SIG-M5 (cell line): ENCODE measurements at regions not wholly inside any gene's neighbourhood (a gene's known extent, or its start where the extent isn't known, plus 50 kb on each side); places are given as distances from the start of the nearest gene placed in this dataset.

Experiments
- DNase-seq: peaks from one replicate; lab custom pipeline; 2025; lab: John Stamatoyannopoulos, UW

GRCh38 chr4:161003418-161004057, 1160.3 kb downstream of the FSTL5 start:
- no peak for DNase-seq

- no peak for DNase-seq
These were observed 1158.1 kb downstream of the FSTL5 start for GRCh38 chr4:161005746-161006145.

GRCh38 chr4:161008527-161008926, 1155.3 kb downstream of the FSTL5 start:
- DNase-seq = no peak

- DNase-seq = no peak
These were observed 1153.6 kb downstream of the FSTL5 start for GRCh38 chr4:161010227-161010626.
